HCT116 (cell line): ENCODE measurements at regions not wholly inside any gene's neighbourhood (a gene's known extent, or its start where the extent isn't known, plus 50 kb on each side); places are given as distances from the start of the nearest gene placed in this dataset.

Experiments used
- ATAC-seq: fragments of 200-7000 bp; cut with Tn5 transposase; 2 replicates; pipeline ENCODE4 v1.9.1; 2020; ENCODE audit warnings: mild to moderate bottlenecking, moderate library complexity
- BruUV-seq: library from RNA; stranded (reverse); fragments of 400-500 nt; replicated peaks from 2 replicates; lab custom pipeline; 2021; lab: Mats Ljungman, UMichigan
- CTCF ChIA-PET: fragments of 300-600 bp; sonication (Branson Sonifier 250); formaldehyde crosslinking; loops from one replicate; lab custom pipeline; 2021; ENCODE audit warnings: antibody characterized with exemption; lab: Charles Lee
- POLR2A ChIA-PET: fragments of 300-600, 350-600 bp; sonication (Branson Sonifier 250); formaldehyde crosslinking; loops from one replicate; lab custom pipeline; 2021; ENCODE audit warnings: antibody characterized with exemption; lab: Charles Lee
- RAD21 ChIA-PET, 2 experiments: fragments of 300-600 bp; sonication (Branson Sonifier 250); formaldehyde crosslinking; loops; one replicate each; lab custom pipeline; 2023; ENCODE audit warnings: low total read pairs in 2 of 2; ENCODE audit not compliant: uncharacterized antibody in 2 of 2, unreplicated experiment in 2 of 2, low non-redundant PET in 1 of 2; lab: Charles Lee
- DNase-seq: peaks from one replicate; pipeline ENCODE4 v3.0.0-alpha.2; 2010; ENCODE audit warnings: low read depth, low spot score
- H2AFZ ChIP-seq: fragments of 200-600 bp; shearing (Covaris generic), sonication (generic); 2 replicates; pipeline ENCODE4 v1.6.1; 2017; ENCODE audit warnings: low read depth, mixed run types, mixed read lengths, antibody characterized with exemption, low read length; ENCODE audit not compliant: poor library complexity, severe bottlenecking
- H3K27ac ChIP-seq: 2 replicates; pipeline ENCODE4 v1.5.1; 2012; ENCODE audit warnings: low read depth, low read length
- H3K27me3 ChIP-seq: fragments of 200-600 bp; sonication (generic); 2 replicates; pipeline ENCODE4 v1.6.1; 2016; ENCODE audit warnings: mixed run types, low read length, mixed read lengths; ENCODE audit not compliant: insufficient read depth
- H3K36me3 ChIP-seq, 2 experiments: fragments of 200-500 bp in 1 of 2; fragments of 200-600 bp in 1 of 2; sonication (Bioruptor generic) in 1 of 2; sonication (generic) in 1 of 2; 2 replicates each; pipeline versions ENCODE4 v1.5.1 to v1.6.1; 2014 to 2016; ENCODE audit warnings: low read length in 2 of 2, inconsistent platforms in 1 of 2, mixed read lengths in 1 of 2, mixed run types in 1 of 2; ENCODE audit not compliant: insufficient read depth in 2 of 2, control insufficient read depth in 1 of 2
- H3K4me1 ChIP-seq, 2 experiments: fragments of 200-600 bp in 1 of 2; sonication (generic) in 1 of 2; 2 replicates each; pipeline versions ENCODE4 v1.5.1 to v1.6.1; 2012 to 2017; ENCODE audit warnings: low read length in 2 of 2, inconsistent platforms in 1 of 2, mild to moderate bottlenecking in 1 of 2, mixed read lengths in 1 of 2, mixed run types in 1 of 2, moderate library complexity in 1 of 2; ENCODE audit not compliant: insufficient read depth in 2 of 2, control insufficient read depth in 1 of 2
- H3K4me2 ChIP-seq: fragments of 200-600 bp; sonication (generic); 2 replicates; pipeline ENCODE4 v1.6.1; 2017; ENCODE audit warnings: mixed run types, low read length, mixed read lengths
- H3K4me3 ChIP-seq, 2 experiments: fragments of 200-600 bp in 1 of 2; sonication (generic) in 1 of 2; replicated peaks in 1 of 2; 2 replicates each; pipeline ENCODE4 v1.5.1; 2011 to 2016; ENCODE audit warnings: low read length in 2 of 2, control low read depth in 1 of 2, low read depth in 1 of 2, mild to moderate bottlenecking in 1 of 2, mixed read lengths in 1 of 2, mixed run types in 1 of 2
- H3K79me2 ChIP-seq: fragments of 200-600 bp; sonication (generic); 2 replicates; pipeline ENCODE4 v1.6.1; 2017; ENCODE audit warnings: mild to moderate bottlenecking, mixed run types, low read length, moderate library complexity, mixed read lengths; ENCODE audit not compliant: insufficient read depth
- H3K9ac ChIP-seq: fragments of 200-600 bp; sonication (generic); 2 replicates; pipeline ENCODE4 v1.6.1; 2016; ENCODE audit warnings: low read length, mixed read lengths
- H3K9me2 ChIP-seq: fragments of 200-600 bp; sonication (generic), shearing (Covaris generic); 2 replicates; pipeline ENCODE4 v1.6.1; 2017; ENCODE audit warnings: mixed run types, mild to moderate bottlenecking, moderate library complexity; ENCODE audit not compliant: insufficient read depth
- H3K9me3 ChIP-seq, 2 experiments: fragments of 200-500 bp in 1 of 2; fragments of 200-600 bp in 1 of 2; sonication (Bioruptor generic) in 1 of 2; sonication (generic) in 1 of 2; 2 replicates each; pipeline ENCODE4 v1.6.1; 2014 to 2017; ENCODE audit warnings: low read length in 2 of 2, mixed read lengths in 2 of 2, inconsistent platforms in 1 of 2, low read depth in 1 of 2, mild to moderate bottlenecking in 1 of 2, mixed run types in 1 of 2, moderate library complexity in 1 of 2; ENCODE audit not compliant: control insufficient read depth in 1 of 2, insufficient read depth in 1 of 2
- H4K20me1 ChIP-seq: fragments of 200-600 bp; sonication (generic), shearing (Covaris generic); 2 replicates; pipeline ENCODE4 v1.6.1; 2017; ENCODE audit warnings: mixed run types, mild to moderate bottlenecking, moderate library complexity; ENCODE audit not compliant: insufficient read depth
- CBX3 ChIP-seq: IDR thresholded peaks from 2 replicates; pipeline ENCODE4 v1.6.1; 2012; ENCODE audit warnings: low read depth
- EGR1 ChIP-seq: IDR thresholded peaks from 2 replicates; pipeline ENCODE4 v1.6.1; 2012; ENCODE audit warnings: low read depth
- ELF1 ChIP-seq: IDR thresholded peaks from 2 replicates; pipeline ENCODE4 v1.6.1; 2012; ENCODE audit warnings: low read depth, borderline replicate concordance
- EZH2 ChIP-seq: fragments of 200-600 bp; sonication (generic); IDR thresholded peaks from 2 replicates; pipeline ENCODE4 v1.6.1; 2017; ENCODE audit warnings: antibody characterized with exemption, mixed run types
- EZH2phosphoT487 ChIP-seq: fragments of 200-600 bp; IDR thresholded peaks from 2 replicates; pipeline ENCODE4 v1.6.1; 2018; ENCODE audit warnings: antibody characterized with exemption, borderline replicate concordance
- FOSL1 ChIP-seq: IDR thresholded peaks from 2 replicates; pipeline ENCODE4 v1.6.1; 2012; ENCODE audit warnings: low read depth
- POLR2A ChIP-seq: IDR thresholded peaks from 2 replicates; pipeline ENCODE4 v1.7.0; 2011; ENCODE audit warnings: borderline replicate concordance; ENCODE audit not compliant: insufficient read depth, insufficient read length; ENCODE audit errors: extremely low read depth
- RAD21 ChIP-seq: IDR thresholded peaks from 2 replicates; pipeline ENCODE4 v1.6.1; 2012; ENCODE audit warnings: low read depth, mild to moderate bottlenecking
- SP1 ChIP-seq: IDR thresholded peaks from 2 replicates; pipeline ENCODE4 v1.6.1; 2012; ENCODE audit warnings: low read depth
- SRF ChIP-seq: IDR thresholded peaks from 2 replicates; pipeline ENCODE4 v1.6.1; 2012; ENCODE audit warnings: low read depth
- TCF7L2 ChIP-seq: IDR thresholded peaks from 2 replicates; pipeline ENCODE4 v1.7.0; 2011; ENCODE audit warnings: borderline replicate concordance, inconsistent platforms; ENCODE audit not compliant: insufficient read depth, insufficient read length; ENCODE audit errors: extremely low read depth
- ZNF274 ChIP-seq: fragments of 200-500 bp; sonication (Bioruptor generic); IDR thresholded peaks from 2 replicates; pipeline ENCODE4 v1.6.1; 2014; ENCODE audit warnings: mild to moderate bottlenecking, low read depth, low read length, inconsistent platforms
- intact Hi-C: fragments of 100-400 bp; cut with micrococcal nuclease; formaldehyde crosslinking; loops from 2 replicates; pipeline ENCODE4 v1.10.0; 2022
- TF ChIP-seq, protein P1 (sequence below): IDR thresholded peaks from 2 replicates; pipeline ENCODE4 v1.6.1; 2012
- TF ChIP-seq, protein P2 (sequence below): IDR thresholded peaks from 2 replicates; pipeline ENCODE4 v1.6.1; 2011; ENCODE audit warnings: mild to moderate bottlenecking, low read length, moderate library complexity; ENCODE audit not compliant: insufficient replicate concordance; ENCODE audit errors: extremely low read depth
- TF ChIP-seq, protein P3 (sequence below): IDR thresholded peaks from 2 replicates; pipeline ENCODE4 v1.6.1; 2012

DNA sequence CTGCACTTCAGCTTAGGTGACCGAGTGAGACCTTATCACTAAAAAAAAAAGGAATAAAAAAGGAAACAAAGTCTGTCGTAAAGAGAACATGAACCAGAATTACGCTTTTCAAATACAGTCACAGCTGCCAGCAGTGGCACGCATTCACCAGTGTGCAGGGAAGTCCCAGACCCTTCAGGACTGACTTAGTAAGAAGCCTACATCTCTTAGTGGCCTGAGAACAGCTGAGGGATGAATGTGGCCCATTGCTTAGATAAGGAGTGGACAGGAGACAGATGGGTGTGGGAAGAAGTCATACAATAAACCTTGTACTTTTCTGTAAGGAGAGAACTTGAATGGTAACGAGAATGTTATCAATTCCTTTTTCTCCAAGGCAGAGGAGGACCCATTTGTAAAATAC, 178.5 kb downstream of the JCAD start:
- intact Hi-C loops, result no loop called here
- DNase-seq (no peak), ATAC-seq (no peak)
- TF ChIP-seq EZH2 (no peak), ELF1 (no peak), RAD21 (no peak), SP1 (no peak), CBX3 (no peak), EGR1 (no peak), TCF7L2 (no peak), ZNF274 (no peak), EZH2phosphoT487 (no peak), POLR2A (no peak), FOSL1 (no peak), SRF (no peak)
- TF ChIP-seq, protein P1, sequence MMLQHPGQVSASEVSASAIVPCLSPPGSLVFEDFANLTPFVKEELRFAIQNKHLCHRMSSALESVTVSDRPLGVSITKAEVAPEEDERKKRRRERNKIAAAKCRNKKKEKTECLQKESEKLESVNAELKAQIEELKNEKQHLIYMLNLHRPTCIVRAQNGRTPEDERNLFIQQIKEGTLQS, result no peak
- TF ChIP-seq, protein P2, sequence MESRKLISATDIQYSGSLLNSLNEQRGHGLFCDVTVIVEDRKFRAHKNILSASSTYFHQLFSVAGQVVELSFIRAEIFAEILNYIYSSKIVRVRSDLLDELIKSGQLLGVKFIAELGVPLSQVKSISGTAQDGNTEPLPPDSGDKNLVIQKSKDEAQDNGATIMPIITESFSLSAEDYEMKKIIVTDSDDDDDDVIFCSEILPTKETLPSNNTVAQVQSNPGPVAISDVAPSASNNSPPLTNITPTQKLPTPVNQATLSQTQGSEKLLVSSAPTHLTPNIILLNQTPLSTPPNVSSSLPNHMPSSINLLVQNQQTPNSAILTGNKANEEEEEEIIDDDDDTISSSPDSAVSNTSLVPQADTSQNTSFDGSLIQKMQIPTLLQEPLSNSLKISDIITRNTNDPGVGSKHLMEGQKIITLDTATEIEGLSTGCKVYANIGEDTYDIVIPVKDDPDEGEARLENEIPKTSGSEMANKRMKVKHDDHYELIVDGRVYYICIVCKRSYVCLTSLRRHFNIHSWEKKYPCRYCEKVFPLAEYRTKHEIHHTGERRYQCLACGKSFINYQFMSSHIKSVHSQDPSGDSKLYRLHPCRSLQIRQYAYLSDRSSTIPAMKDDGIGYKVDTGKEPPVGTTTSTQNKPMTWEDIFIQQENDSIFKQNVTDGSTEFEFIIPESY, result no peak
- TF ChIP-seq, protein P3, sequence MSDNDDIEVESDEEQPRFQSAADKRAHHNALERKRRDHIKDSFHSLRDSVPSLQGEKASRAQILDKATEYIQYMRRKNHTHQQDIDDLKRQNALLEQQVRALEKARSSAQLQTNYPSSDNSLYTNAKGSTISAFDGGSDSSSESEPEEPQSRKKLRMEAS, result no peak
- no peak overlapping the region for H2AFZ ChIP-seq
- BruUV-seq, result no TSS peak
- no peak overlapping the region for H3K4me3 ChIP-seq
- H3K4me1 ChIP-seq, result no peaks in the 10 kb centered on the region
- H3K9me3 ChIP-seq, result no peaks in the 10 kb centered on the region
- ChIA-PET RAD21 (no interaction called here), CTCF (no interaction called here), POLR2A (no interaction called here)
- no peaks in the 10 kb centered on the region for H3K36me3 ChIP-seq
- no peak overlapping the region for H3K9ac ChIP-seq
- H3K27me3 ChIP-seq, result no peaks in the 10 kb centered on the region
- no peak overlapping the region for H3K4me2 ChIP-seq
- H4K20me1 ChIP-seq, result no peaks in the 10 kb centered on the region
- H3K9me2 ChIP-seq, result no peaks in the 10 kb centered on the region
- no peaks in the 10 kb centered on the region for H3K79me2 ChIP-seq
- H3K27ac ChIP-seq, result no peak overlapping the region
